CD14-positive monocyte (primary cell): ENCODE measurements at regions not wholly inside any gene's neighbourhood (a gene's known extent, or its start where the extent isn't known, plus 50 kb on each side); places are given as distances from the start of the nearest gene placed in this dataset.
"Not testable (repeated sequence)": the region's sequence is repeated elsewhere in the genome, so short reads cannot be mapped to it uniquely, and the experiment has no call there.

Experiments
- DNase-seq, 3 donors: peaks; one replicate each; pipeline ENCODE4 v3.0.0-alpha.2; 2011 to 2022
- H2AFZ ChIP-seq: 2 replicates; pipeline ENCODE4 v1.6.0; 2012; ENCODE audit warnings: mild to moderate bottlenecking, low read depth, low read length, inconsistent platforms; ENCODE audit not compliant: insufficient read depth, poor library complexity, severe bottlenecking
- H3K27ac ChIP-seq, 2 donors: 1 replicate in 1 of 2; 2 replicates in 1 of 2; pipeline ENCODE4 v1.5.1; 2012 to 2013; ENCODE audit warnings: low read length in 2 of 2, control low read depth in 1 of 2, inconsistent platforms in 1 of 2, low read depth in 1 of 2, mild to moderate bottlenecking in 1 of 2
- H3K27me3 ChIP-seq, 2 donors: one replicate each; pipeline versions ENCODE4 v1.6.0 to v1.6.1; 2011 to 2013; ENCODE audit warnings: low read length in 2 of 2; ENCODE audit not compliant: control insufficient read depth in 2 of 2, insufficient read depth in 2 of 2
- H3K36me3 ChIP-seq, 2 donors: replicated peaks in 1 of 2; 1 replicate in 1 of 2; 2 replicates in 1 of 2; pipeline versions ENCODE4 v1.5.1 to v1.6.1; 2012 to 2013; ENCODE audit warnings: low read length in 2 of 2, control low read depth in 1 of 2, inconsistent platforms in 1 of 2, mild to moderate bottlenecking in 1 of 2; ENCODE audit not compliant: insufficient read depth in 2 of 2, control insufficient read depth in 1 of 2
- H3K4me1 ChIP-seq, 2 donors: 1 replicate in 1 of 2; 2 replicates in 1 of 2; pipeline versions ENCODE4 v1.5.1 to v1.6.1; 2012 to 2013; ENCODE audit warnings: low read length in 2 of 2, control low read depth in 1 of 2, inconsistent platforms in 1 of 2, mild to moderate bottlenecking in 1 of 2, moderate library complexity in 1 of 2; ENCODE audit not compliant: insufficient read depth in 2 of 2, control insufficient read depth in 1 of 2
- H3K4me2 ChIP-seq: replicated peaks from 2 replicates; pipeline ENCODE3; 2012; ENCODE audit warnings: low read length, moderate library complexity, mild to moderate bottlenecking; ENCODE audit not compliant: poor library complexity, severe bottlenecking; ENCODE audit errors: extremely low read depth
- H3K4me3 ChIP-seq, 3 experiments: fragments of 200-600 bp in 1 of 3; sonication (generic) in 1 of 3; replicated peaks in 1 of 3; 1 replicate in 2 of 3; 2 replicates in 1 of 3; pipeline ENCODE4 v1.5.1; 2011 to 2013; ENCODE audit warnings: low read length in 3 of 3, mild to moderate bottlenecking in 3 of 3, control low read depth in 2 of 3, low read depth in 2 of 3, inconsistent platforms in 1 of 3, moderate library complexity in 1 of 3
- H3K79me2 ChIP-seq: 2 replicates; pipeline ENCODE4 v1.6.0; 2012; ENCODE audit warnings: mild to moderate bottlenecking, control low read depth, inconsistent platforms, low read length, moderate library complexity; ENCODE audit not compliant: insufficient read depth
- H3K9ac ChIP-seq: 2 replicates; pipeline ENCODE4 v1.6.0; 2017; ENCODE audit warnings: low read length, mild to moderate bottlenecking; ENCODE audit not compliant: insufficient read depth, poor library complexity, severe bottlenecking
- H3K9me3 ChIP-seq, 2 donors: replicated peaks in 1 of 2; 1 replicate in 1 of 2; 2 replicates in 1 of 2; pipeline versions ENCODE4 v1.5.1 to v1.6.1; 2012 to 2013; ENCODE audit warnings: low read length in 2 of 2, control low read depth in 1 of 2; ENCODE audit not compliant: control insufficient read depth in 1 of 2, insufficient read depth in 1 of 2
- H4K20me1 ChIP-seq: 2 replicates; pipeline ENCODE4 v1.6.0; 2012; ENCODE audit warnings: mild to moderate bottlenecking, low read length, control low read depth, moderate library complexity; ENCODE audit not compliant: insufficient read depth
- H3K27ac Mint-ChIP-seq, 7 donors: one replicate each; pipeline ENCODE4 v1.8.0; 2020; ENCODE audit warnings: mild to moderate bottlenecking in 7 of 7, mixed read lengths in 7 of 7, moderate library complexity in 6 of 7, inconsistent platforms in 2 of 7
- H3K27me3 Mint-ChIP-seq, 3 donors: one replicate each; pipeline ENCODE4 v1.8.0; 2021 to 2022; ENCODE audit warnings: low read depth in 3 of 3, mild to moderate bottlenecking in 3 of 3, mixed read lengths in 3 of 3, moderate library complexity in 3 of 3, inconsistent platforms in 1 of 3
- H3K36me3 Mint-ChIP-seq, 2 donors: one replicate each; pipeline ENCODE4 v1.8.0; 2020; ENCODE audit warnings: mixed read lengths in 2 of 2, inconsistent platforms in 1 of 2, mild to moderate bottlenecking in 1 of 2
- H3K4me1 Mint-ChIP-seq: one replicate; pipeline ENCODE4 v1.8.0; 2020; ENCODE audit warnings: mild to moderate bottlenecking, mixed read lengths
- H3K4me3 Mint-ChIP-seq, 2 donors: one replicate each; pipeline ENCODE4 v1.8.0; 2020; ENCODE audit warnings: mild to moderate bottlenecking in 2 of 2, mixed read lengths in 2 of 2, moderate library complexity in 1 of 2
- H3K9me3 Mint-ChIP-seq, 7 donors: one replicate each; pipeline ENCODE4 v1.8.0; 2020 to 2022; ENCODE audit warnings: mixed read lengths in 7 of 7, mild to moderate bottlenecking in 6 of 7, moderate library complexity in 6 of 7, inconsistent platforms in 2 of 7
- CTCF ChIP-seq: fragments of 200-600 bp; IDR thresholded peaks from one replicate; pipeline ENCODE4 v1.8.0; 2022; ENCODE audit warnings: antibody characterized with exemption, mild to moderate bottlenecking
- WGBS: methylation state at CpG from one replicate; pipeline ENCODE4 v1.1.5; 2013; ENCODE audit warnings: missing lambda C conversion rate; ENCODE audit not compliant: insufficient coverage; 5-methylcytosine and 5-hydroxymethylcytosine counted together
- intact Hi-C, 2 donors: fragments of 100-400 bp; cut with micrococcal nuclease; formaldehyde crosslinking; loops; one replicate each; pipeline versions ENCODE4 v1.15.0 to v1.15.1; 2023

GRCh38 chr5:104326966-104327365, 764.4 kb upstream of the NUDT12 start:
- H2AFZ ChIP-seq, result no peak overlapping the region
- H3K4me3 Mint-ChIP-seq, result no peak overlapping the region
- H3K36me3 ChIP-seq, result no peaks in the 10 kb centered on the region
- H3K27ac ChIP-seq, result no peak overlapping the region
- no peak overlapping the region for H3K9ac ChIP-seq
- H3K4me1 ChIP-seq, result no peaks in the 10 kb centered on the region
- TF ChIP-seq CTCF, result no peak
- H3K79me2 ChIP-seq, result no peaks in the 10 kb centered on the region
- DNase-seq, result no peak
- H3K9me3 ChIP-seq, result peaks cover 0 to 3% of the 10 kb centered on the region in 2 donors
- no peaks in the 10 kb centered on the region for H3K4me1 Mint-ChIP-seq
- no peak overlapping the region for H3K27ac Mint-ChIP-seq
- H3K27me3 ChIP-seq, result no peaks in the 10 kb centered on the region
- intact Hi-C loops, result no loop called here
- no peak overlapping the region for H3K4me2 ChIP-seq
- no peak overlapping the region for H3K4me3 ChIP-seq
- peaks cover 0 to 3% (median 0%) of the 10 kb centered on the region in 7 donors for H3K9me3 Mint-ChIP-seq
- peaks cover 0 to 1% (median 0%) of the 10 kb centered on the region in 3 donors for H3K27me3 Mint-ChIP-seq
- no peaks in the 10 kb centered on the region for H4K20me1 ChIP-seq
- H3K36me3 Mint-ChIP-seq, result no peaks in the 10 kb centered on the region

GRCh38 chr5:104325356-104325755, 762.8 kb upstream of the NUDT12 start:
- H3K4me3 Mint-ChIP-seq, result no peak overlapping the region
- no peak for DNase-seq
- no peaks in the 10 kb centered on the region for H3K4me1 ChIP-seq
- H3K9me3 Mint-ChIP-seq, result peaks cover 0 to 2% (median 0%) of the 10 kb centered on the region in 7 donors
- H3K9me3 ChIP-seq, result peaks cover 0 to 1% of the 10 kb centered on the region in 2 donors
- no peaks in the 10 kb centered on the region for H3K36me3 Mint-ChIP-seq
- no peaks in the 10 kb centered on the region for H3K36me3 ChIP-seq
- H3K9ac ChIP-seq, result no peak overlapping the region
- no peak for TF ChIP-seq CTCF
- H3K27me3 ChIP-seq, result no peaks in the 10 kb centered on the region
- no peak overlapping the region for H3K4me3 ChIP-seq
- intact Hi-C loops, result no loop called here
- H3K79me2 ChIP-seq, result no peaks in the 10 kb centered on the region
- no peak overlapping the region for H3K4me2 ChIP-seq
- H3K27ac Mint-ChIP-seq, result no peak overlapping the region
- H2AFZ ChIP-seq, result no peak overlapping the region
- no peaks in the 10 kb centered on the region for H3K4me1 Mint-ChIP-seq
- H3K27me3 Mint-ChIP-seq, result peaks cover 0 to 1% (median 0%) of the 10 kb centered on the region in 3 donors
- no peaks in the 10 kb centered on the region for H4K20me1 ChIP-seq
- WGBS, result no CpG with 5 or more reads among the region's 2 CpGs
- no peak overlapping the region for H3K27ac ChIP-seq

- H3K27ac ChIP-seq, H3K27ac Mint-ChIP-seq, H3K27me3 ChIP-seq, H3K27me3 Mint-ChIP-seq, H3K4me1 ChIP-seq, DNase-seq, H2AFZ ChIP-seq, H3K4me3 ChIP-seq, H3K36me3 Mint-ChIP-seq, H3K4me2 ChIP-seq, H3K4me1 Mint-ChIP-seq, H3K36me3 ChIP-seq, H4K20me1 ChIP-seq, H3K9ac ChIP-seq, H3K79me2 ChIP-seq, H3K4me3 Mint-ChIP-seq, intact Hi-C loops: not testable (repeated sequence)
- H3K9me3 ChIP-seq, result peaks cover 5 to 20% of the 10 kb centered on the region in 2 donors
- peaks cover 3 to 18% (median 8%) of the 10 kb centered on the region in 7 donors for H3K9me3 Mint-ChIP-seq
Measured at GRCh38 chr5:104316676-104317075, 754.1 kb upstream of the NUDT12 start.
